NCI-H1694 (cell line): ENCODE measurements at regions not wholly inside any gene's neighbourhood (a gene's known extent, or its start where the extent isn't known, plus 50 kb on each side); places are given as distances from the start of the nearest gene placed in this dataset.
"Not testable (repeated sequence)": the region's sequence is repeated elsewhere in the genome, so short reads cannot be mapped to it uniquely, and the experiment has no call there.

ENCODE experiments used
- DNase-seq: peaks from one replicate; lab custom pipeline; 2025; lab: John Stamatoyannopoulos, UW

DNA sequence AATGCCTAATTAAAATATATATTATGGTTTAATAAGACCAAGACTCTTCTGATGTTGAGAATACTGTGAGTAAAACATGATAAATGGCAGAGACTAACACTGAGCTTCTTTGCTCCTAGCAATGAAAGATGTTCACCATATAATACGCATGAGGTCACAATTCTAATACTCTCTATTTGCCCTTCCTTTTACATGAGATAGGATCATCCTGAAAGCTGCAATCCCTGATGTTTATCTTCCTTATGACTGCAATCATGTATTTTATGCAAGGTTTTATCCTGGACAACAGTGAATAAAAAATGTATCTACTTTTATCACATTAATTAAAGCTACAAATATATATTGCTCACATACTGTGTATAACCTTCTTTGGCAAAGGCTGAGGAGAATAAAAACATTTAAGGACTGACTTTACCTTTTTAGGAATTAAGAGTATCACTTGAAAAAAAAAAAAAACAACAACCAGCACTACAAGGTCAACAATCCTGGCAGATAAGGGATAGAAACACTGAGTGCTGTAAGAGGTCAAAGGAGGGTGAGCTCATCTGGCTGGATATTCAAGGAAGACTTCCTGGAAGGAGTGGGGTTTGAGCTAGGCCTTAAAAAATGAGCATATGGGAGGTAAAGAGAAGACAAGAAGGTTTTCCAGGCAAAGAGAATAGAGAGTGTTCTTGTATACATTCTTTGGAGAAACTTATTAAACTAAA is 99.9 kb downstream of the AREG start:
- DNase-seq: no peak

DNA sequence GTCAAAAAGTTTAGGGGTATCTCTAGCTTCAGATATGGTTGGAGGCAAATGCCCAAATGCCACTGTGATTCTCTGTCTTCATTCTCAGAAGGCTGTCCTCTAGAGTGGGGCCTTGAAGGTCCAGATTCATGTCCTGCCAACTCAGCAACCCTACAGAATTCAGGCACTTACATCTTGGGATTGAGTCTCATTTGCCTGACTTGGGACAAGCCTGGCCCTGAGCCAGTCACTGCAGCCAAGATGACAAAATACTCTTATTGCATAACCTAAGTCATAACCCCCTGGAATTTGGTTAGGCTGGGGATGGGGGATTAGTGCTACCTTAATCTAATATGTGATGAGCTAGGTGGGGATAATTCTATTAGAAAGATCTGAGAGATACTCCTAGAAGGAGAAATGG is 100.5 kb downstream of the AREG start:
- no peak for DNase-seq

DNA sequence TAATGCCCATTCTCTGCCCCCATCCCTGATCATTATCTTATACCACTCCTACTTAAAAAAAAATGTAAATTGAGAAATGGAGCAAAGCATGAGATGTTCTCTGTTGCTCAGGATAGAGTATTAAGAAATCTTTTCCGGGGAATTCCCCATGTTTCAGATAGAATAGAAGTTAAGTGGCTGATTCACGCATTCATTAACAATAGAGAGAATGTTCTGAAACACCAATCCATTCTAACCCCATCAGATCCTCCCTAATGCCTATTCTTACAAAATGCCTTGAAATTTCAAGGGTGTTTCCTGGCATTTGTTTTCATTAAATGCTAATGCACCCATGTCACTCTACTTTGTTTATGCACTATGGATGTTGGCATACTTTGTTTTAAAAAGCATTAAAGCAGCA is 101.1 kb downstream of the AREG start:
- no peak for DNase-seq

DNA sequence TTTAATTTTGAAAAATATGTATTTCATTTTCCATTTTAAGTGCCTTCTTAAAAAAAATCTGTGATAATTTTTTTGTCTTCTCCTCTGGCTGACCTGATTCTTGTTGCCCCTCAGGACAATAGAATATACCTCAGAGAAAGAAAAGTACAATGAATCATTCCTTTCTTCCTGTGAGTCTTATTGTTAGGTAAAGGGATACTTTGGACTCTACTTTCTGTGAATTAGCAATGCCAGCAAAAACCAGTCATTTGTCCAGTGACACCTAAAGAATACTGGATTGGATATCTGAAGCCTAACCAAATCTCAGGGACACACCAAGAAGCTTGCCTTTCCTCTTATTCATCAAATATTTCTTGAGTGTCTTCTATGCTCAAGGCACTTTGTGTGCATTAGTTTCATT is 102.1 kb downstream of the AREG start:
- no peak for DNase-seq

DNA sequence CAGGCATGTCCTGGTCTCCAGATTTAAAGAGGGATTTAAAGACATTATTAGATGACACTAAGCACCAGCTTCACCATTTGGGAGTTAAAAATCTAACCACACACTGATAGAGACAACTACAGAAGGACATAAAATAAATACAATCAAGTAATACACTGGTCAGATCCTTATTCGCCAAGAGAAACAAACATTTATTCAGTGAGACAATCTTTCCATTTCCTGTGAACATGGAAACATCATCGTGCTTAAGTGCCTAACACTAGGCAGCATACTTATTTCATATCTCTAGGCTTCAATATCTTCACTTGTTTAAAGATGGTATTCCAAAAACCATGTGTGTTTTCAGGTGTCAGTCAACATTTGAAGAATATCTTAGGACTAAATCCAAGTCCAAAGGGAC is 103.6 kb downstream of the AREG start:
- DNase-seq: no peak

DNA sequence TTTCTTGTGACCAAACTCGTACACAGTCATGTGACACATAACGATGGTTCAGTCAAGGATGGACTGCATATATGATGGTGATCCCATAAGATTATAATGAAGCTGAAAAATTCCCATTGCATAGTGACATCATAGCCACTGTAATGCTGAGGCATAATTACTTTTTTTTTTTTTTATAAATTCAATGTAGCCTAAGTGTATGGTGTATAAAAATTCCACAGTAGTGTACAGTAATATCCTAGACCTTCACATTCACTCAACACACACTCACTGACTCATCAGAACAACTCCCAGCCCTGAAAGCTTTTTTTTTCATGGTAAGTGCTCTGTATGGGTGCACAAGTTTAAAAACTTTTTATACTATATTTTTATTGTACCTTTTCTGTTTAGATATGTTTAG is 105.0 kb downstream of the AREG start:
- no peak for DNase-seq

DNA sequence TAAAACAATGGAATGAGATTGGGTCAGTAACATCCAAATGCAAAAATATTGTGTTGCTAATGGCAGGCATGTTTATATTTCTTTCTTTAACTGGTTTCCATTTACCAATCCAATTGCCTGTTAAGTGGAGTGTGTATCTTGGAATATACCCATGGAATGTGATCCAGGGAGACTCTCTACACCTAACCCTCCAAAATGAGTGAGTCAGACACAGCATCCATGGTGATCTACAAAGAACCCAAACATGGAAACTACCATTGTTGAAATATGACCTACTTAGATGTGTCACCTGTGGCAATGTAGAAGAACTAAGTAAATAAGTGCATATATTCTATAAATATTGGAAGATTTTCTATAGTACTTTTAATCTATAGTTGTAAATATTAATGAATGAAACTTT is 110.3 kb downstream of the AREG start:
- no peak for DNase-seq

DNA sequence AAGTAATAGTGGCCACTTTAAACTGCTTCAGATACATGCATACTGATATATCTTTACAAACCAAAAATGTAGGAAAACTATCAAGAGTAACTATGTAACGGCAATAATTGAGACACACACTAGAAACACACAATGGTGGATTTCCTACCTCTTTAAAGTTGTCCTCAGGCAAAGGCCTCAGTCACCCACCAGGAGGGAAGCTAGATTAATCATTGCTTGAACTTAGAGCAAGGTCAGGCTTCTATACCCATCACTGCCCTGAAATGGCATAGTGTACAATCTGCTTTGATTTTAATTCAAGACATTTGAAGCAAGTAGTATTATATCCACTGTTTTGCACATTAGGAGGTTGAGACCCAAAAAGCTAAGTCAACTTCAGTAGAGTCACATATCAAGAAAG is 110.9 kb downstream of the AREG start:
- no peak for DNase-seq

DNA sequence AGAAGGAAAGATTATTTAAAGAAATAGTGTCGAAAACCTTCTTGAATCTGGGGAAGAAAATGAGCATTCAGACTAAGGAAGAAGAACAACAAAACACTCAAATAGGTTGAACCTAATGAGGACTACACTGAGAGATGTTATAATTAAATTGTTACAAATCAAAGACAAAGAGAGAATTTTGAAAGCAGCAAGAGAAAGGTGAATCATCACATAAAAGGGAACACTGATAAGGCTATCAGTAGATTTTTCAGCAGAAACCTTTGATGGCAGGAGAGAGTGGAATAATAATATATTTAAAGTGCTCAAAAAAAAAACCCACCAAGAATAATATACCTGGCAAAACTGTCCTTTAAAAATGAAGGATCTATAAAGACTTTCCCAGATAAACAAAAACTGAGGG is 114.9 kb downstream of the AREG start:
- no peak for DNase-seq

DNA sequence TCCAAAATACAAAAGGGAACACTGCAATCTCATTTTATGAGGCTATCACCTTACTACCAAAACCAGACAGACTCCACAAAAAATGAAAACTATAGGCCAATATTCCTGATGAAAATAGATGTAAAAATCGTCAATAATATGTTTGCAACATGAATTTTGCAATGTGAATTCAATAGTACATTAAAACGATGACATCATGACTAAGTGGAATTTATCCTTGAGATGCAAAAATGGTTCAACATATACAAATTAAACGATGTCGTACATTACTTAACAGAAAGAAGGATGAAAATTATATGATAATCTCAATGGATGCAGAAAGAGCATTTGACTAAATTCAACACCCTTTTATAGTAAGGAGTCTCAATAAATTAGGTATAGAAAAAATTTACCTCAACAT is 123.0 kb downstream of the AREG start:
- no peak for DNase-seq

DNA sequence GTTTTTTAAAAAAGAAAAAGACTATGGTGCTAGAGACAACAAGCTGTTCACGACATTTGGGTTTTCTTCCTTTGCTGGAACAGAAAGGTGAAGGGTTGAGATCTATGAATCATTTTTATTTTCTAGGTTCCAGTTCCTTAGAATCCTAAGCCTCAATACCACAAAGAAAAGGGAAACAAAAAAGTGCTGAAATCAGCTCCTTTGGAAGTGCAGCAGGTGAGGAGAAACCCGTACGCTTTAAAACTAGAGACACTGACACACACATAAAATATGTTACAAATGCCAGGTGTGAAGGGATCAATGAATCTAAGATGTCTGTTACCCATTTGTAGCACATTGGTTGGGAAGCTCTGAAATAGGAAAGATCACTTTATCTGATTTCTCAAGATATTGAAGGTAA is 125.2 kb downstream of the AREG start:
- DNase-seq: no peak

DNA sequence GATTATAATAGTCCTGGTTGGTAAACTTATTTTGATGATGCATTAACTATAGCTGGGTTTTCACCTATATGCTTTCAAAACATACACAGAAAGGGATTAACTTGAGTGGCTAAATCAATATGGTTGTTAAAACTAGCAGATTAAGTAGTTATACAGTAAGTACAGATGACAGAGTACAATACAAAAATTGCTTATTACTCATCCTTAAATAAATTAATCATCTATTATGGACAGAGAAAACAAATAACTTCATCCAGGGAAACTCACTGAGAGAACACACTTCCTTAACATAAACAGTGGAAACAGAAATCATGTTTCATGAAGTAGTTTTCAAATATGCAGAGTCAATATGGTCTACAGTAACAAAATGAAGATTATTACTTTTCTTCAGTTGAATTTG is 133.4 kb downstream of the AREG start:
- DNase-seq: no peak

DNA sequence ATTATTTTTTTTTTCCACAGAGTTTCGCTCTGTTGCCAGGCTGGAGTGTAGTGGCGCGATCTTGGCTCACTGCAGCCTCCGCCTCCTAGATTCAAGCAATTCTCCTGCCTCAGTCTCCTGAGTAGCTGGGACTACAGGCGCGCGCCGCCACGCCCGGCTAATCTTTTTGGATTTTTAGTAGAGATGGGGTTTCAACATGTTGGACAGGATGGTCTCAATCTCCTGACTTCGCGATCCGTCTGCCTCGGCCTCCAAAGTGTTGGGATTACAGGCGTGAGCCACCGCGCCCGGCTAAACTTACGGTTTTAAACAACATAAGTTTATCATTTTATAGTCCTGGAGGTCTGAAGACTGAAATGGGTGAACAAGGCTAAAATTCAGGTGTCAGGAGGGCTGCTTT is 133.9 kb downstream of the AREG start:
- not testable (repeated sequence) for DNase-seq

DNA sequence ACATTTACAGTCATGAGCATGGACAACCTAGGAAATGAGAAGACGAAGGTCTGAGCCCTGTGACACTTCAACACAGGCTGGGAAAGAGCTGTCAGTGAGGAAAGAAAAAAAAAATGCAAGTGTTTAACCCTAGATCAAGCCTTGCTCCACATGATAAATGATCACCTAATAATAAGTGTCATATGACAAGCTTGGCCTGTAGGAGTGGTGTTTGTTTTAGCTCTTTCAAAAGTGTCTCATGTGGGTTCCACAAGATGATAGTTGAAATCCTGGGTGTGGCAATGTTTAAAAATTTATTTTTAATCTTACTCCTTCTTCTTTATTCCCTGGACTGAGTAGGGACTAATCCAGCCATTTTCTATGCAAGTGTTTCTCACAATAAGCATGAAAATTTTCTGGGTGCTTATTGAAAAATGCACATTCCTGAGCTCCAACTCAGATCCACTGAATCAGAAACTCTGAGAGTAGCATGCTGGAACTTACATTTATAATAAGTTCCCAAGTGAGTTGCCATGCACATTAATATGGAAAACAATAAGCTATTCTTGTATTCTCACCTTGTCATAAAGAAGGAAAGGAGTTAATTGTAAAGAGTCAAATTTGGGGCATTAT is 138.3 kb downstream of the AREG start:
- no peak for DNase-seq

DNA sequence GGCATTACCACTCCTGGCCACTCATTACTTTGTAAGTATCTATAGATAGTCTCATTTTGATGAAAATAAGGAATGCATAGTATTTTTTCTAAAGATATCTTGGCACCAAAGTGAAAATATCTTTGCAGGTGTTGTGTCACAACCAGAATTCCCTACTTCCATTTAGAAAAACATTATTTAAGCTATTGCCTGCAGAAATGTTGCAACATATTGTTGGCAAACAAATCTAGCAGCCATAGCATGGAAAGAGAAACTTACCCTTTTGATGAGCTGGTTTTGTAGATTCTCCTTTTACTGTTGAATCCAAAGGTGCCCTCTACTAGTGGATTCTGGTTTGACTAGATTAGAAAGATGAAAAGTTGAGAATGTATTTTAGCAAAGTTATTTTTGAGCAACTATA is 138.8 kb downstream of the AREG start:
- DNase-seq: no peak

DNA sequence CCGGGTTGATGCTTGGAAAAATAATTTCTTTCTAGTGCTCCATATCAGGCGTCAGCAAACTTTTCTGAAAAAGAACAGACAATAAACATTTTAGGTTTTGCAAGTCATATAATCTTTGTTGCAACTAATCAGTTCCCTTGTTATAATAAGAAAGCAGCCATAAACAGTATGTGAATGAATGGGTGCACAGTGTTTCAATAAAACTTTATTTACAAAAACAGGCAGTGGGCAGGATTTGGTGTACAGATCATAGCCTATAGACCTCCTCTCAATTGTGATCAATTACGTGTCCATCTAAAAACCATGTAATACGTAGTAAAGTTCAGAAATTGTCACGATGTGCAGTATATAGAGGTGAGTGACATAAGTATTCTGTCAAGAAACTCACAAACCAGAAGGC is 143.4 kb downstream of the AREG start:
- DNase-seq: no peak

DNA sequence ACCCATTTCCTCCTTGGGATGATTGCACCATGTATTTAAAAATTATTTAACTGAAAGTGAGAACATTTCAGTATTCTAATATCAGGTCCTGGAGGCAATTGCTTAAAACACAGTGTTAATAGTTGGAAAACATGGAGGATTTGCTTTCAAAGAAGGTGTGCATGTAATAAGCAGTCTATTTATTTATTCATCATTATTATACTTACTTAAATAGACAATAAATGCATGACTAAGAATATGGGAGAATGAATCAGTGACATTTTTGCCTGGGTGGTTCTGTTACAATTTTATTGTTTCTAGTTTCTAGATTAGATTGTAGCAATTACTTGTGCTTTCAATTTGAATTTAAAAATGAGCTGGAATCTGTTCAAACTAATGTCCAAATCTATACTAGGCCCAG is 145.5 kb downstream of the AREG start:
- DNase-seq: no peak

DNA sequence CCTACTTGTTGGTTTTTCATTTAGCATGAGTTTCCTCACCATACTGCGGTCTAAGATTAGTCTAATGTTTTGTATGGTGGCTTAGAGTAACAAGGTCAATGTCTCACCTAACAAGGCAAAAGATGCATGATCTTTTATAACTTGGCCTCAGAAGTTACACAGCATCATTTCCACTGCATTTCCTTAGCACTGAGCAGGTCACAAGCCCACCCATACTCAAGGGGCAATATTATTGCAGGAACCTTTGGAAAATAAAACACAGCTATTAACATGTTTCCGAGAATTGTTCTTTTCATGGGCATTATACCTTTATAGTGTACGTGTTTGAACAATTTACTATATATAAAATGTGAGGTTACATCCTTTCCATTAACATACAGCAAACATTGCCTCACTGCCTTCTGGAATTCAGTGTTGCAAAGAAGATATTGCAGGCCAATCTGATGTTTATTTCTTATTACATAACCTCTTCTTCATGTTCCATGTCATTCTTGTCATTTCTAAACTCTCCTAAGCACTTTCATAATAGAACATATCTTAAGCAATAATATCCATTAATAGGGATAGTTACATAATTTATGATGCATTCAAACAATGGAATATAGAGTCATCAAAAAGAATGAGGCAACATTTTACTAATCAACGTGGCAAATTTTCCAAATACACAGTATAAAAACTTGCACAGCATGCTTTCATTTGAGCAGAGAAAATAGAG is 153.8 kb downstream of the AREG start:
- DNase-seq: no peak

DNA sequence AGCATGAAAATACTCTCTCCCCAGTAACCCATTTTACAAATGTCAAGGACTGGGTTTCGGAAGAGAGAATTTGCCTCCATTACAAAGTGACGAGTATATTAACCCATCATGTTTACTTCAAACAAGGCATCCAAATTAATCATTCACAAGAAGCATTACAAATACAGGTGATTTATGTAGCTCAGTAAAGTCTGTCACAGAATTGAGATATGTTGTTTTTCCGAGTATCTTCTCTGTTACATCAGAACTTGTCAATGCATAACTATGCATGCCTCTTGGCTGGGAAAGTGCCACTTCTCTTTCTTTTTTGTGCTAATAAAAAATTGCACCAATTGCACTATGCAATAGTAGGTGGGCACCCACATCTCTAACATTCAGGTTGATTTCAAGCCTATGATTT is 158.2 kb downstream of the AREG start:
- no peak for DNase-seq

DNA sequence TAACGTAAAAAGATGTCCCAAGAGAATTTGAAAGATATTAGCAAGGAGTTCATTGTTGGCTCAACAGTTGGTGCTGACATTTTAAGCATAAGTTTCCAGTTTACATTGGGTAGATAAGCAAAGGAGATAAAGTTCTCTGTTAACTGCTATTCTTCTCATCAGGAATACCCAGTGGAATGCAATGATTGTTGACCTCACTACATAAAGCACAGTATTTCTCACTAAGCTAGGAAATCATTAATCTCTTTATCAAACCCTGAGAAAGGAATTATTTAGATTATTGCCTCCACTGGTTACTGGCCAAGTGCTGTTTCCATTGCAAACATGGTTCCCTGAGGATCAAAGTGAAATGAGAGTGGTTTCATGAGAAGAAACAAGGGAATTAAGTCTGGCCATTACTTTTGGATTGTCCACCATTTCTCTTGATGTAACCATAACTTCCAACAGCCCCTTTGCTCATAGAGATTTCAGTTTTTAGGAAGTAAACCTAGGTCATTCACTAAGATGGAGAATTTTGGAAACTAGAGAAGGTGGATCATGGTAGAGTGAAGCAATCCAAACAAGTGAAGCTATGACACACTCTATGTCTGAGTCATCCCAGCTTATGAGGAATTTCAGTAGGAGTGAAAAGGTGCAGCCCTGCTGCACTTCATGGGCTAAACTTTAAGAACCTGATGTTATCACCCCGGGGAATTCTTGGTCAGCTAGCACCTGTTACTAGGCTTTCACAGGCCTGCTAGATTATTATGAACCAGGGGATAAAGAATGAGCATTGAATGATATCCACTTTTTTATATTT is 163.4 kb downstream of the AREG start:
- no peak for DNase-seq

DNA sequence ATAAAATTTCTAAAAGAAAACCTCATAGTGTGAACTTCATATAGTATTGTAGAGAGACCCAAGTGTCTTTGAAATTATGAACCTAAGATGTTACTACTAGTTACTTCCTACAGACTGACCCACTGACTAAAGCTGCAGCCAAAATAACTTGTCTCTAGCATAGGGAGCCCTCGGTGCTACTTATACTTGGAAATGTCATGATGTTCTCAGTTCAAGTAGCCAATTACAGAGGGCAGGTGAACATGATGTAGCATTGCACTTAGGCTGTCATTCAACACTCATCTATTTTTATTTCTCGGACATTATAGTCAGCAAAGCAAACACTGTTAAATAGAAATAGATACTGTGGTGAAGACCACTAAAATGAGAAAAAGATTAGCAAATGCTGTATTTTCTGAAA is 165.6 kb downstream of the AREG start:
- DNase-seq: no peak

DNA sequence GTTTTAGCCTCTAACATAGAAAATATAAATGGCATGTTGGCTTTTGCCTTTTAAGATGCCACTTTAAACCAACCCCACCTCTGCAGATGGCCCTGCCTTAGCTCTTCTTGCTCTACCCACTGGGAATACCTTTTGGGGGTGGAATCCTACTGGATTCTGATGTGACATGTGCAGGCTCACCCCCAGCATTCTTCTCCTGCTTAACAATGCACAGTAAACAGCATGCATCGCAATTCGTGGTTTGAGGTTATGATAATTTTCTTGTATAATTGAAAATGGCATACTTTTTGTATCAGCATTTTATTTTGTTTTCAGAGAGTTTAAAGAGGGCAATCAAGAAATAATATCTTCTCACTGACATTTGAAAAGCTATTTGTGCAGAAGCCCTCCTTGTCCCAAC is 167.9 kb downstream of the AREG start:
- DNase-seq: no peak

DNA sequence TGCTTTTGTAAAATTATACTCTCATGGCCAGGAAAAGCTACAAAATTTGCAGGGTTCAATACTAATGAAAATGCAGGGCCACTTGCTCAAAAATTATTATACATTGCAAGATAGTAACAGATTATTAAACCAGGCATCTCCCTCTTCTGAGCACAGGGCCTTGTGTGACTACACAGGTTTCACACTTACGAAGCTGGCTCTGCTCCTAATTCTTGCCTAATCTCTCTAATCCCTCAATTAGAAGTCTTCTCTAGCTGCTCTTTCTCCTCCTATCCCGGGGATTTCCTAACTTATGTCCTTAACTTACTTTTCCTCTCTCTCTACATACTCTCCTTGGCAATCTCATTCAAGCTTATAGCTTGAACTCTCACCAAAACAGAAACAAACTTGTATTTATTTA is 168.3 kb downstream of the AREG start:
- no peak for DNase-seq
